OCI-LY3 (cell line): ENCODE measurements at regions not wholly inside any gene's neighbourhood (a gene's known extent, or its start where the extent isn't known, plus 50 kb on each side); places are given as distances from the start of the nearest gene placed in this dataset.
"Not testable (repeated sequence)": the region's sequence is repeated elsewhere in the genome, so short reads cannot be mapped to it uniquely, and the experiment has no call there.

Experiments
- H2AFZ ChIP-seq: fragments of 200-600, 300-600 bp; shearing (Covaris generic); 2 replicates; pipeline ENCODE4 v1.6.0; 2014; ENCODE audit warnings: antibody characterized with exemption, low read depth, low read length
- H3K27ac ChIP-seq: fragments of 200-600, 300-600 bp; sonication (generic); 2 replicates; pipeline ENCODE4 v1.5.1; 2014; ENCODE audit warnings: mild to moderate bottlenecking, low read length, moderate library complexity, mixed read lengths
- H3K27me3 ChIP-seq: fragments of 200-600, 300-600 bp; sonication (generic); 2 replicates; pipeline ENCODE4 v1.6.1; 2014; ENCODE audit warnings: low read depth, low read length, mixed read lengths
- H3K36me3 ChIP-seq: fragments of 200-600, 300-600 bp; sonication (generic); replicated peaks from 2 replicates; pipeline ENCODE3; 2014; ENCODE audit warnings: low read depth, low read length, mixed read lengths
- H3K4me1 ChIP-seq: fragments of 300-600, 200-600 bp; sonication (generic); 2 replicates; pipeline ENCODE4 v1.6.1; 2014; ENCODE audit warnings: low read length, mixed read lengths
- H3K4me2 ChIP-seq: fragments of 200-600, 300-600 bp; sonication (generic); 2 replicates; pipeline ENCODE4 v1.6.1; 2014; ENCODE audit warnings: low read length, mixed read lengths
- H3K4me3 ChIP-seq: fragments of 300-600, 200-600 bp; sonication (generic); 2 replicates; pipeline ENCODE4 v1.5.1; 2014; ENCODE audit warnings: antibody characterized with exemption, mild to moderate bottlenecking, low read length, moderate library complexity
- H3K79me2 ChIP-seq: fragments of 300-600, 200-600 bp; shearing (Covaris generic); 2 replicates; pipeline ENCODE4 v1.6.1; 2014; ENCODE audit warnings: mild to moderate bottlenecking, low read length, mixed read lengths
- H3K9ac ChIP-seq: fragments of 300-600, 200-600 bp; shearing (Covaris generic); 2 replicates; pipeline ENCODE4 v1.6.0; 2014; ENCODE audit warnings: mild to moderate bottlenecking, low read length, moderate library complexity
- H3K9me3 ChIP-seq: fragments of 200-600, 300-600 bp; shearing (Covaris generic); 2 replicates; pipeline ENCODE4 v1.6.1; 2014; ENCODE audit warnings: low read length, mixed read lengths; ENCODE audit not compliant: insufficient read depth
- H4K20me1 ChIP-seq: fragments of 200-600, 300-600 bp; sonication (generic); 2 replicates; pipeline ENCODE4 v1.6.1; 2016; ENCODE audit warnings: low read length, mixed read lengths; ENCODE audit not compliant: insufficient read depth
- CTCF ChIP-seq: fragments of 200-600, 300-600 bp; sonication (generic); IDR thresholded peaks from 2 replicates; pipeline ENCODE4 v1.5.1; 2014; ENCODE audit warnings: antibody characterized with exemption, low read length, low read depth
- EZH2phosphoT487 ChIP-seq: fragments of 200-600 bp; shearing (Covaris generic); IDR thresholded peaks from 2 replicates; pipeline ENCODE4 v1.6.1; 2018; ENCODE audit warnings: antibody characterized with exemption, mixed run types, low read depth

GRCh38 chr3:163721596-163721995 lies 1356.7 kb downstream of the SI start:
- H3K4me1 ChIP-seq: no peaks in the 10 kb centered on the region
- H3K4me3 ChIP-seq: no peak overlapping the region
- no peaks in the 10 kb centered on the region for H3K79me2 ChIP-seq
- H3K9me3 ChIP-seq: no peaks in the 10 kb centered on the region
- no peak overlapping the region for H2AFZ ChIP-seq
- H3K36me3 ChIP-seq: no peaks in the 10 kb centered on the region
- no peak overlapping the region for H3K4me2 ChIP-seq
- no peaks in the 10 kb centered on the region for H3K27me3 ChIP-seq
- no peak for TF ChIP-seq EZH2phosphoT487
- no peak for TF ChIP-seq CTCF
- H4K20me1 ChIP-seq: no peaks in the 10 kb centered on the region
- H3K27ac ChIP-seq: no peak overlapping the region
- no peak overlapping the region for H3K9ac ChIP-seq

- Histone ChIP-seq H3K4me2 (no peak overlapping the region), H3K9me3 (no peaks in the 10 kb centered on the region), H3K27ac (no peak overlapping the region), H3K27me3 (no peaks in the 10 kb centered on the region), H3K36me3 (no peaks in the 10 kb centered on the region), H3K4me1 (no peaks in the 10 kb centered on the region), H2AFZ (no peak overlapping the region), H4K20me1 (no peaks in the 10 kb centered on the region), H3K79me2 (no peaks in the 10 kb centered on the region), H3K9ac (no peak overlapping the region), H3K4me3 (no peak overlapping the region)
- TF ChIP-seq EZH2phosphoT487 (no peak), CTCF (no peak)
Measured at GRCh38 chr3:163717377-163717776, 1360.9 kb downstream of the SI start.

- Histone ChIP-seq H3K9me3 (no peaks in the 10 kb centered on the region), H2AFZ (no peak overlapping the region), H3K27ac (no peak overlapping the region), H3K79me2 (no peaks in the 10 kb centered on the region), H3K9ac (no peak overlapping the region), H3K4me1 (no peaks in the 10 kb centered on the region), H3K4me2 (no peak overlapping the region), H3K4me3 (no peak overlapping the region), H4K20me1 (no peaks in the 10 kb centered on the region), H3K36me3 (no peaks in the 10 kb centered on the region), H3K27me3 (no peaks in the 10 kb centered on the region)
- TF ChIP-seq EZH2phosphoT487 (no peak), CTCF (no peak)
Measured at GRCh38 chr3:163708428-163708827, 1369.9 kb downstream of the SI start.

- Histone ChIP-seq H2AFZ (no peak overlapping the region), H3K4me2 (no peak overlapping the region), H3K27ac (no peak overlapping the region), H3K9ac (no peak overlapping the region), H3K79me2 (no peaks in the 10 kb centered on the region), H3K4me3 (no peak overlapping the region), H4K20me1 (no peaks in the 10 kb centered on the region), H3K9me3 (no peaks in the 10 kb centered on the region), H3K27me3 (no peaks in the 10 kb centered on the region), H3K4me1 (no peaks in the 10 kb centered on the region), H3K36me3 (no peaks in the 10 kb centered on the region)
- TF ChIP-seq EZH2phosphoT487 (no peak), CTCF (no peak)
Measured at GRCh38 chr3:163707659-163708058, 1370.6 kb downstream of the SI start.

- H3K4me1 ChIP-seq, H3K9me3 ChIP-seq, H3K36me3 ChIP-seq, H3K4me3 ChIP-seq, H2AFZ ChIP-seq, H3K27me3 ChIP-seq, H3K9ac ChIP-seq, H4K20me1 ChIP-seq, H3K4me2 ChIP-seq, H3K27ac ChIP-seq, H3K79me2 ChIP-seq: not testable (repeated sequence)
Measured at GRCh38 chr3:163698221-163698620, 1380.1 kb downstream of the SI start.
